ENCODE measurements at regions not wholly inside any gene's neighbourhood (a gene's known extent, or its start where the extent isn't known, plus 50 kb on each side); places are given as distances from the start of the nearest gene placed in this dataset.

DNA sequence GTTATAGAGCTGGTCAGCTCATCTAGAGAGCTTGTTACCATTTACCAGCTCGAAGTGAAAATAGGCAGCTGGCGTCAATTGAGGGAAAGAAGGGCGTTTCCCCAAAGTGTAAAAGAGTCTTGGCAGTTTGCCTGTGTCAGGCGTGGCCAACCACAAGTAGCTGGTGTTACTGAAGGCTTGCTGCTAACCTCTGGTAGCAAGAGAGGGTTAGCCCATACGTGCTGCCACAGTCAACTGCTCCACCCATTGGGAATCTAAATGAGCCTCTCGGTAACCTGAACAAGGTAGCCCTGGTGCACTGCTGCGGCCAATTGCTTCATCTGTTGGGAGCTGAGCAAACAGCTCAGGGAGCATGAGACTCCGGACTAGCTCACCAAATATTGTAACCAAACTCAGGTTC lies 314.9 kb upstream of the SLITRK5 start:
- Mint-ChIP-seq H3K4me3 (no peak overlapping the region), H3K27me3 (ENCODE audit: low read depth) (no peaks in the 10 kb centered on the region), H3K9me3 (peaks cover 18% of the 10 kb centered on the region), H3K4me1 (peaks cover 9% of the 10 kb centered on the region), H3K36me3 (peaks cover 7% of the 10 kb centered on the region), H3K27ac (no peak overlapping the region)
- TF ChIP-seq, protein P1, sequence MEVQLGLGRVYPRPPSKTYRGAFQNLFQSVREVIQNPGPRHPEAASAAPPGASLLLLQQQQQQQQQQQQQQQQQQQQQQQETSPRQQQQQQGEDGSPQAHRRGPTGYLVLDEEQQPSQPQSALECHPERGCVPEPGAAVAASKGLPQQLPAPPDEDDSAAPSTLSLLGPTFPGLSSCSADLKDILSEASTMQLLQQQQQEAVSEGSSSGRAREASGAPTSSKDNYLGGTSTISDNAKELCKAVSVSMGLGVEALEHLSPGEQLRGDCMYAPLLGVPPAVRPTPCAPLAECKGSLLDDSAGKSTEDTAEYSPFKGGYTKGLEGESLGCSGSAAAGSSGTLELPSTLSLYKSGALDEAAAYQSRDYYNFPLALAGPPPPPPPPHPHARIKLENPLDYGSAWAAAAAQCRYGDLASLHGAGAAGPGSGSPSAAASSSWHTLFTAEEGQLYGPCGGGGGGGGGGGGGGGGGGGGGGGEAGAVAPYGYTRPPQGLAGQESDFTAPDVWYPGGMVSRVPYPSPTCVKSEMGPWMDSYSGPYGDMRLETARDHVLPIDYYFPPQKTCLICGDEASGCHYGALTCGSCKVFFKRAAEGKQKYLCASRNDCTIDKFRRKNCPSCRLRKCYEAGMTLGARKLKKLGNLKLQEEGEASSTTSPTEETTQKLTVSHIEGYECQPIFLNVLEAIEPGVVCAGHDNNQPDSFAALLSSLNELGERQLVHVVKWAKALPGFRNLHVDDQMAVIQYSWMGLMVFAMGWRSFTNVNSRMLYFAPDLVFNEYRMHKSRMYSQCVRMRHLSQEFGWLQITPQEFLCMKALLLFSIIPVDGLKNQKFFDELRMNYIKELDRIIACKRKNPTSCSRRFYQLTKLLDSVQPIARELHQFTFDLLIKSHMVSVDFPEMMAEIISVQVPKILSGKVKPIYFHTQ (CRISPR knock-in tag; IDR thresholded peaks at IDR 0.05) = no peak
- TF ChIP-seq CREB1 (CRISPR knock-in tag; IDR thresholded peaks at IDR 0.05) (no peak), NFYB (CRISPR knock-in tag; conservative IDR thresholded peaks at IDR 0.05; ENCODE audit: low read depth) (no peak), EMX1 (CRISPR knock-in tag; IDR thresholded peaks at IDR 0.05) (no peak), TCF7 (CRISPR knock-in tag; IDR thresholded peaks at IDR 0.05; ENCODE audit: low read depth) (no peak), ZNF317 (CRISPR knock-in tag; IDR thresholded peaks at IDR 0.05; ENCODE audit: borderline replicate concordance, low read depth) (no peak), NFE2L1 (CRISPR knock-in tag; IDR thresholded peaks at IDR 0.05) (no peak), OVOL2 (CRISPR knock-in tag; IDR thresholded peaks at IDR 0.05; ENCODE audit: borderline replicate concordance) (no peak), ZBTB21 (CRISPR knock-in tag; IDR thresholded peaks at IDR 0.05; ENCODE audit: borderline replicate concordance) (no peak), ZNF121 (CRISPR knock-in tag; IDR thresholded peaks at IDR 0.05) (no peak), JUN (CRISPR knock-in tag; IDR thresholded peaks at IDR 0.05) (no peak), TP53 (CRISPR knock-in tag; IDR thresholded peaks at IDR 0.05) (no peak), FOXP1 (CRISPR knock-in tag; IDR thresholded peaks at IDR 0.05; ENCODE audit: borderline replicate concordance) (no peak)
- TF ChIP-seq, protein P2, sequence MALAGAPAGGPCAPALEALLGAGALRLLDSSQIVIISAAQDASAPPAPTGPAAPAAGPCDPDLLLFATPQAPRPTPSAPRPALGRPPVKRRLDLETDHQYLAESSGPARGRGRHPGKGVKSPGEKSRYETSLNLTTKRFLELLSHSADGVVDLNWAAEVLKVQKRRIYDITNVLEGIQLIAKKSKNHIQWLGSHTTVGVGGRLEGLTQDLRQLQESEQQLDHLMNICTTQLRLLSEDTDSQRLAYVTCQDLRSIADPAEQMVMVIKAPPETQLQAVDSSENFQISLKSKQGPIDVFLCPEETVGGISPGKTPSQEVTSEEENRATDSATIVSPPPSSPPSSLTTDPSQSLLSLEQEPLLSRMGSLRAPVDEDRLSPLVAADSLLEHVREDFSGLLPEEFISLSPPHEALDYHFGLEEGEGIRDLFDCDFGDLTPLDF (CRISPR knock-in tag; IDR thresholded peaks at IDR 0.05) = no peak
- TF ChIP-seq, protein P3, sequence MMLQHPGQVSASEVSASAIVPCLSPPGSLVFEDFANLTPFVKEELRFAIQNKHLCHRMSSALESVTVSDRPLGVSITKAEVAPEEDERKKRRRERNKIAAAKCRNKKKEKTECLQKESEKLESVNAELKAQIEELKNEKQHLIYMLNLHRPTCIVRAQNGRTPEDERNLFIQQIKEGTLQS (CRISPR knock-in tag; conservative IDR thresholded peaks at IDR 0.05) = no peak
- TF ChIP-seq, protein P4, sequence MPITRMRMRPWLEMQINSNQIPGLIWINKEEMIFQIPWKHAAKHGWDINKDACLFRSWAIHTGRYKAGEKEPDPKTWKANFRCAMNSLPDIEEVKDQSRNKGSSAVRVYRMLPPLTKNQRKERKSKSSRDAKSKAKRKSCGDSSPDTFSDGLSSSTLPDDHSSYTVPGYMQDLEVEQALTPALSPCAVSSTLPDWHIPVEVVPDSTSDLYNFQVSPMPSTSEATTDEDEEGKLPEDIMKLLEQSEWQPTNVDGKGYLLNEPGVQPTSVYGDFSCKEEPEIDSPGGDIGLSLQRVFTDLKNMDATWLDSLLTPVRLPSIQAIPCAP (CRISPR knock-in tag; IDR thresholded peaks at IDR 0.05) = no peak
- TF ChIP-seq, protein P5, sequence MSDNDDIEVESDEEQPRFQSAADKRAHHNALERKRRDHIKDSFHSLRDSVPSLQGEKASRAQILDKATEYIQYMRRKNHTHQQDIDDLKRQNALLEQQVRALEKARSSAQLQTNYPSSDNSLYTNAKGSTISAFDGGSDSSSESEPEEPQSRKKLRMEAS (CRISPR knock-in tag; IDR thresholded peaks at IDR 0.05) = no peak
- TF ChIP-seq, protein P6, sequence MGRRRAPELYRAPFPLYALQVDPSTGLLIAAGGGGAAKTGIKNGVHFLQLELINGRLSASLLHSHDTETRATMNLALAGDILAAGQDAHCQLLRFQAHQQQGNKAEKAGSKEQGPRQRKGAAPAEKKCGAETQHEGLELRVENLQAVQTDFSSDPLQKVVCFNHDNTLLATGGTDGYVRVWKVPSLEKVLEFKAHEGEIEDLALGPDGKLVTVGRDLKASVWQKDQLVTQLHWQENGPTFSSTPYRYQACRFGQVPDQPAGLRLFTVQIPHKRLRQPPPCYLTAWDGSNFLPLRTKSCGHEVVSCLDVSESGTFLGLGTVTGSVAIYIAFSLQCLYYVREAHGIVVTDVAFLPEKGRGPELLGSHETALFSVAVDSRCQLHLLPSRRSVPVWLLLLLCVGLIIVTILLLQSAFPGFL (CRISPR knock-in tag; IDR thresholded peaks at IDR 0.05; ENCODE audit: borderline replicate concordance) = no peak
- ChIA-PET CTCF (no interaction called here), POLR2A (no interaction called here)
- DNase-seq (ENCODE audit: low spot score) = no peak
- ATAC-seq = peak; percentile 51

DNA sequence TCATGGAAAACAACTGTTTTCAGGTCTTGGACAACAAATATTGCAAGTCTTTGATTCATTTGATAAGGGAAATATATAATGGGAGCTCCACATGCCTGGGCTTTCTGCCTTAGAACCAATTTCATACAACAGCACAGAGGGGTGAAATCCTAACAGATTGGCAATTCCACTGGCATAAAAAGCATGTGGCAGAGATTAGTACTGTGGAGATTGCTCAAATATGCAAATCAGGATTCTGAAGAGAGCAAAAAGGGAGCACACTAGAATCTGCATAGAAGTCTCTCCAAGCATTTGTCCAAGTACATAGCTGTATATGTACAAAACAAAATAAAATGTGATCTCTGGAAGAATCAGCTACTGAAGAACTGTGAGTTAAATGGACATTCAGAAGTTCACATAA lies 312.9 kb upstream of the SLITRK5 start:
- H3K9me3 Mint-ChIP-seq = peaks cover 18% of the 10 kb centered on the region
- POLR2A ChIA-PET = interaction anchor here (1.0 kb wide), 1 partner anchor 133 kb away, joined by 3 read pairs; no protein-coding TSS in a partner anchor
- DNase-seq (ENCODE audit: low spot score) (no peak), ATAC-seq (no peak)
- CTCF ChIA-PET = interaction anchor here (1.1 kb wide), 1 partner anchor 262 kb away, joined by 3 read pairs; no protein-coding TSS in a partner anchor
- H3K4me1 Mint-ChIP-seq = peaks cover 7% of the 10 kb centered on the region
- no peaks in the 10 kb centered on the region for H3K27me3 Mint-ChIP-seq (ENCODE audit: low read depth)
- no peak overlapping the region for H3K4me3 Mint-ChIP-seq
- no peak overlapping the region for H3K27ac Mint-ChIP-seq
- peaks cover 7% of the 10 kb centered on the region for H3K36me3 Mint-ChIP-seq
- no peak for TF ChIP-seq GTF2I (CRISPR knock-in tag; conservative IDR thresholded peaks at IDR 0.05)
- TF ChIP-seq, protein P2 (CRISPR knock-in tag; IDR thresholded peaks at IDR 0.05) = no peak
- TF ChIP-seq, protein P7, sequence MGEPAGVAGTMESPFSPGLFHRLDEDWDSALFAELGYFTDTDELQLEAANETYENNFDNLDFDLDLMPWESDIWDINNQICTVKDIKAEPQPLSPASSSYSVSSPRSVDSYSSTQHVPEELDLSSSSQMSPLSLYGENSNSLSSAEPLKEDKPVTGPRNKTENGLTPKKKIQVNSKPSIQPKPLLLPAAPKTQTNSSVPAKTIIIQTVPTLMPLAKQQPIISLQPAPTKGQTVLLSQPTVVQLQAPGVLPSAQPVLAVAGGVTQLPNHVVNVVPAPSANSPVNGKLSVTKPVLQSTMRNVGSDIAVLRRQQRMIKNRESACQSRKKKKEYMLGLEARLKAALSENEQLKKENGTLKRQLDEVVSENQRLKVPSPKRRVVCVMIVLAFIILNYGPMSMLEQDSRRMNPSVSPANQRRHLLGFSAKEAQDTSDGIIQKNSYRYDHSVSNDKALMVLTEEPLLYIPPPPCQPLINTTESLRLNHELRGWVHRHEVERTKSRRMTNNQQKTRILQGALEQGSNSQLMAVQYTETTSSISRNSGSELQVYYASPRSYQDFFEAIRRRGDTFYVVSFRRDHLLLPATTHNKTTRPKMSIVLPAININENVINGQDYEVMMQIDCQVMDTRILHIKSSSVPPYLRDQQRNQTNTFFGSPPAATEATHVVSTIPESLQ (CRISPR knock-in tag; IDR thresholded peaks at IDR 0.05) = no peak
- TF ChIP-seq HMGA2 (CRISPR knock-in tag; IDR thresholded peaks at IDR 0.05) = no peak
- TF ChIP-seq RELA (CRISPR knock-in tag; IDR thresholded peaks at IDR 0.05; ENCODE audit: borderline replicate concordance) = no peak
- TF ChIP-seq ZNF121 (CRISPR knock-in tag; IDR thresholded peaks at IDR 0.05) = no peak
- TF ChIP-seq CREB1 (CRISPR knock-in tag; IDR thresholded peaks at IDR 0.05) = no peak
- TF ChIP-seq, protein P8, sequence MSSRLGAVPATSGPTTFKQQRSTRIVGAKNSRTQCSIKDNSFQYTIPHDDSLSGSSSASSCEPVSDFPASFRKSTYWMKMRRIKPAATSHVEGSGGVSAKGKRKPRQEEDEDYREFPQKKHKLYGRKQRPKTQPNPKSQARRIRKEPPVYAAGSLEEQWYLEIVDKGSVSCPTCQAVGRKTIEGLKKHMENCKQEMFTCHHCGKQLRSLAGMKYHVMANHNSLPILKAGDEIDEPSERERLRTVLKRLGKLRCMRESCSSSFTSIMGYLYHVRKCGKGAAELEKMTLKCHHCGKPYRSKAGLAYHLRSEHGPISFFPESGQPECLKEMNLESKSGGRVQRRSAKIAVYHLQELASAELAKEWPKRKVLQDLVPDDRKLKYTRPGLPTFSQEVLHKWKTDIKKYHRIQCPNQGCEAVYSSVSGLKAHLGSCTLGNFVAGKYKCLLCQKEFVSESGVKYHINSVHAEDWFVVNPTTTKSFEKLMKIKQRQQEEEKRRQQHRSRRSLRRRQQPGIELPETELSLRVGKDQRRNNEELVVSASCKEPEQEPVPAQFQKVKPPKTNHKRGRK (CRISPR knock-in tag; IDR thresholded peaks at IDR 0.05; ENCODE audit: borderline replicate concordance) = no peak
- no peak for TF ChIP-seq ZNF416 (CRISPR knock-in tag; IDR thresholded peaks at IDR 0.05)
- TF ChIP-seq ZNF219 (CRISPR knock-in tag; IDR thresholded peaks at IDR 0.05; ENCODE audit: borderline replicate concordance) = no peak

Data from WTC11 (cell line).